ENCODE measurements at regions not wholly inside any gene's neighbourhood (a gene's known extent, or its start where the extent isn't known, plus 50 kb on each side); places are given as distances from the start of the nearest gene placed in this dataset.

- no peak for TF ChIP-seq EP300 (IDR thresholded peaks at IDR 0.05)
- TF ChIP-seq POLR2A (IDR thresholded peaks at IDR 0.05) = no peak
- no peak for TF ChIP-seq CTCF (IDR thresholded peaks at IDR 0.05)
- no peaks in the 10 kb centered on the region for H3K4me1 ChIP-seq (ENCODE audit: insufficient read depth)
- DNase-seq = no peak
- peaks cover 0 to 5% of the 10 kb centered on the region in 2 donors for H3K9me3 ChIP-seq
- no peaks in the 10 kb centered on the region for H3K27me3 ChIP-seq
- WGBS, 3 donors = 78 to 80% (median 78%) methylated on average over 17 of the region's 17 CpGs
- no peak overlapping the region for H3K4me3 ChIP-seq
- H3K27ac ChIP-seq = no peak overlapping the region
- no peaks in the 10 kb centered on the region for H3K36me3 ChIP-seq
- intact Hi-C loops (cut with DNase I) = no loop called here
Observed at GRCh38 chr16:87186446-87186845, 130.7 kb downstream of the C16orf95 start.

- peaks cover 0 to 5% of the 10 kb centered on the region in 2 donors for H3K9me3 ChIP-seq
- 71 to 78% (median 74%) methylated on average over 11 of the region's 11 CpGs for WGBS, 3 donors
Observed at GRCh38 chr16:87186876-87187533, 130.2 kb downstream of the C16orf95 start.

GRCh38 chr16:87188104-87188503, 129.1 kb downstream of the C16orf95 start:
- H3K4me1 ChIP-seq (ENCODE audit: insufficient read depth) = peaks cover 3% of the 10 kb centered on the region
- H3K9me3 ChIP-seq = peaks cover 0 to 5% of the 10 kb centered on the region in 2 donors
- TF ChIP-seq CTCF (IDR thresholded peaks at IDR 0.05) (no peak), POLR2A (IDR thresholded peaks at IDR 0.05) (no peak), EP300 (IDR thresholded peaks at IDR 0.05) (no peak)
- no peak overlapping the region for H3K4me3 ChIP-seq
- 91 to 95% (median 94%) methylated on average over 8 of the region's 8 CpGs for WGBS, 3 donors
- intact Hi-C loops (cut with DNase I) = no loop called here
- no peaks in the 10 kb centered on the region for H3K36me3 ChIP-seq
- DNase-seq = no peak
- H3K27ac ChIP-seq = no peak overlapping the region
- H3K27me3 ChIP-seq = no peaks in the 10 kb centered on the region

More at GRCh38 chr16:87186876-87187533, 130.2 kb downstream of the C16orf95 start:
- TF ChIP-seq POLR2A (IDR thresholded peaks at IDR 0.05) (no peak), CTCF (IDR thresholded peaks at IDR 0.05) (no peak), EP300 (IDR thresholded peaks at IDR 0.05) (no peak)
- no peaks in the 10 kb centered on the region for H3K27me3 ChIP-seq
- H3K4me1 ChIP-seq (ENCODE audit: insufficient read depth) = no peaks in the 10 kb centered on the region
- DNase-seq = no peak
- H3K27ac ChIP-seq = no peak overlapping the region
- intact Hi-C loops (cut with DNase I) = no loop called here
- H3K4me3 ChIP-seq = no peak overlapping the region
- H3K36me3 ChIP-seq = no peaks in the 10 kb centered on the region

GRCh38 chr16:87189426-87189825, 127.8 kb downstream of the C16orf95 start:
- peaks cover 0 to 5% of the 10 kb centered on the region in 2 donors for H3K9me3 ChIP-seq
- no peaks in the 10 kb centered on the region for H3K27me3 ChIP-seq
- intact Hi-C loops (cut with DNase I) = no loop called here
- no peaks in the 10 kb centered on the region for H3K36me3 ChIP-seq
- no peak for TF ChIP-seq POLR2A (IDR thresholded peaks at IDR 0.05)
- no peak for TF ChIP-seq CTCF (IDR thresholded peaks at IDR 0.05)
- no peak for TF ChIP-seq EP300 (IDR thresholded peaks at IDR 0.05)
- peaks cover 3% of the 10 kb centered on the region for H3K4me1 ChIP-seq (ENCODE audit: insufficient read depth)
- no peak overlapping the region for H3K4me3 ChIP-seq
- no peak for DNase-seq
- no peak overlapping the region for H3K27ac ChIP-seq
- 95 to 97% (median 97%) methylated on average over 8 of the region's 8 CpGs for whole genome bisulfite sequencing, 3 donors

All from ovary (tissue), 7 donors.